Breast epithelium (tissue), 4 donors: ENCODE measurements at regions not wholly inside any gene's neighbourhood (a gene's known extent, or its start where the extent isn't known, plus 50 kb on each side); places are given as distances from the start of the nearest gene placed in this dataset.

Experiments used
- DNase-seq, 2 donors: peaks; one replicate each; pipeline ENCODE4 v3.0.0-alpha.2; 2019; ENCODE audit warnings: low spot score in 2 of 2
- H3K27ac ChIP-seq, 2 donors: fragments of 200-600 bp; sonication (generic) in 1 of 2; one replicate each; pipeline ENCODE4 v1.5.1; 2016 to 2019; ENCODE audit warnings: mild to moderate bottlenecking in 1 of 2
- H3K27me3 ChIP-seq, 2 donors: fragments of 200-600 bp; sonication (generic) in 1 of 2; one replicate each; pipeline versions ENCODE4 v1.5.1 to v1.6.0; 2017 to 2019; ENCODE audit warnings: control low read depth in 1 of 2, mild to moderate bottlenecking in 1 of 2
- H3K36me3 ChIP-seq: fragments of 200-600 bp; one replicate; pipeline ENCODE4 v1.5.1; 2019
- H3K4me1 ChIP-seq, 2 donors: fragments of 200-600 bp; sonication (generic); one replicate each; pipeline ENCODE4 v1.5.1; 2016 to 2019; ENCODE audit warnings: control low read depth in 1 of 2
- H3K4me3 ChIP-seq, 3 donors: fragments of 200-600 bp; sonication (generic); 1 replicate in 2 of 3; 2 replicates in 1 of 3; pipeline ENCODE4 v1.5.1; 2016 to 2019; ENCODE audit warnings: mild to moderate bottlenecking in 3 of 3, moderate library complexity in 2 of 3
- H3K9me3 ChIP-seq, 2 donors: fragments of 200-600 bp; sonication (generic) in 1 of 2; one replicate each; pipeline ENCODE4 v1.5.1; 2016 to 2019; ENCODE audit warnings: control low read depth in 1 of 2
- POLR2A ChIP-seq: fragments of 450-650 bp; IDR thresholded peaks from one replicate; pipeline ENCODE4 v1.6.1; 2016; ENCODE audit warnings: antibody characterized with exemption, mild to moderate bottlenecking, moderate library complexity
- POLR2AphosphoS5 ChIP-seq, 3 donors: sonication (generic); formaldehyde crosslinking; IDR thresholded peaks; one replicate each; pipeline ENCODE4 v1.6.1; 2017; ENCODE audit warnings: antibody characterized with exemption in 3 of 3
- intact Hi-C: fragments of 100-400 bp; cut with DNase I; formaldehyde crosslinking; loops from one replicate; pipeline ENCODE4 v1.15.1; 2023; ENCODE audit warnings: low total_unique reads
- TF ChIP-seq, protein P1 (sequence below), 3 donors: fragments of 450-650 bp; IDR thresholded peaks; one replicate each; pipeline ENCODE4 v1.5.1; 2016 to 2017; ENCODE audit warnings: antibody characterized with exemption in 3 of 3, mild to moderate bottlenecking in 3 of 3, moderate library complexity in 3 of 3

GRCh38 chr3:81255463-81255862 is 506.0 kb downstream of the GBE1 start:
- no peaks in the 10 kb centered on the region for H3K27me3 ChIP-seq
- intact Hi-C loops, result no loop called here
- H3K9me3 ChIP-seq, result no peaks in the 10 kb centered on the region
- H3K4me1 ChIP-seq, result no peaks in the 10 kb centered on the region
- no peak for DNase-seq
- H3K27ac ChIP-seq, result no peak overlapping the region
- TF ChIP-seq, protein P1, sequence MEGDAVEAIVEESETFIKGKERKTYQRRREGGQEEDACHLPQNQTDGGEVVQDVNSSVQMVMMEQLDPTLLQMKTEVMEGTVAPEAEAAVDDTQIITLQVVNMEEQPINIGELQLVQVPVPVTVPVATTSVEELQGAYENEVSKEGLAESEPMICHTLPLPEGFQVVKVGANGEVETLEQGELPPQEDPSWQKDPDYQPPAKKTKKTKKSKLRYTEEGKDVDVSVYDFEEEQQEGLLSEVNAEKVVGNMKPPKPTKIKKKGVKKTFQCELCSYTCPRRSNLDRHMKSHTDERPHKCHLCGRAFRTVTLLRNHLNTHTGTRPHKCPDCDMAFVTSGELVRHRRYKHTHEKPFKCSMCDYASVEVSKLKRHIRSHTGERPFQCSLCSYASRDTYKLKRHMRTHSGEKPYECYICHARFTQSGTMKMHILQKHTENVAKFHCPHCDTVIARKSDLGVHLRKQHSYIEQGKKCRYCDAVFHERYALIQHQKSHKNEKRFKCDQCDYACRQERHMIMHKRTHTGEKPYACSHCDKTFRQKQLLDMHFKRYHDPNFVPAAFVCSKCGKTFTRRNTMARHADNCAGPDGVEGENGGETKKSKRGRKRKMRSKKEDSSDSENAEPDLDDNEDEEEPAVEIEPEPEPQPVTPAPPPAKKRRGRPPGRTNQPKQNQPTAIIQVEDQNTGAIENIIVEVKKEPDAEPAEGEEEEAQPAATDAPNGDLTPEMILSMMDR (IDR thresholded peaks at IDR 0.05), result no peak
- TF ChIP-seq POLR2AphosphoS5 (IDR thresholded peaks at IDR 0.05) (no peak), POLR2A (no peak)
- no peaks in the 10 kb centered on the region for H3K36me3 ChIP-seq
- no peak overlapping the region for H3K4me3 ChIP-seq

DNA sequence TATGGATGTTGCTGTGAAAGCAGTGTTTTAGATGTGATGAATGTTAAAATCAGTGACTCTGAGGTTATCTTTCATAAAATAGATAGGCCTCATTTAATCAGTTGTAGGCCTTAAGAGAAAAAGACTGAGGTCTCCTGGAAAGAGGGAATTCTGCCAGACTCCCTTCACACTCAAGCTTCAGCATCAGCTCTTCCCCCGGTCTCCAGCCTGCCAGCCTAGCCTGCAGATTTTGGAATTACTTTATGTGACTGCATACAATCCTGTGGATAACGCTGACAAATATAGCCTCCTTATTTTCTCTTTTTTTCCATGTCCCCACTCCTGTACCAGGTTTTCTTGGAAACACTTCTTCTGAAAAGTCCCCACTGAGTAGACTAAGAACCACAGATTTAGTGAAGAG is 510.3 kb downstream of the GBE1 start:
- Histone ChIP-seq H3K27ac (no peak overlapping the region), H3K4me3 (no peak overlapping the region), H3K36me3 (no peaks in the 10 kb centered on the region), H3K27me3 (no peaks in the 10 kb centered on the region), H3K4me1 (no peaks in the 10 kb centered on the region), H3K9me3 (no peaks in the 10 kb centered on the region)
- DNase-seq, result no peak
- intact Hi-C loops, result no loop called here
- no peak for TF ChIP-seq POLR2A
- TF ChIP-seq, protein P1 (IDR thresholded peaks at IDR 0.05), result no peak
- no peak for TF ChIP-seq POLR2AphosphoS5 (IDR thresholded peaks at IDR 0.05)

DNA sequence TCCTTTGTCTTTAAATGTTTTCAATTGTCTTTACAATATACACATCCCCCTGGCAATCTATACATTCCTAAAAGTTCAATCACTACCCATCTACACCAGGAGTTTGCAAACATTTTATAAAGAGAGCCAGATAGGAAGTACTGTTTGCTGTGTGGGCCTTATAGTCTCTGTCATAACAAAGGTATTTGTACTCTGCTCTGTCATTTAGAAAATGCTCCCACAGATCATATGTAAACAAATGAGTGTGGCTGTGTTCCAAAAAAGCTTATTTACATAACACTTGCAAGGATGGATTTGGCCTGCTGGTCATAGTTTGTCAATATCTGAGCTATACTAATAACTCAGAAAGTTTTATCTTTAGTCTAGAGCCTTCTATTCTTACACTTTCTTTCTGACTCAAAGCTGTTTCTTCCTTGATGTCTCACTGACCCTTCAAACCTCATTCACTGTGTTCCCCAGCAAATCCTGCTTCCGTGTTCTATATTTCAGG is 511.9 kb downstream of the GBE1 start:
- intact Hi-C loops, result no loop called here
- no peaks in the 10 kb centered on the region for H3K4me1 ChIP-seq
- H3K4me3 ChIP-seq, result no peak overlapping the region
- no peak for DNase-seq
- H3K27ac ChIP-seq, result no peak overlapping the region
- H3K9me3 ChIP-seq, result no peaks in the 10 kb centered on the region
- TF ChIP-seq POLR2AphosphoS5 (IDR thresholded peaks at IDR 0.05), result no peak
- no peak for TF ChIP-seq POLR2A
- TF ChIP-seq, protein P1 (IDR thresholded peaks at IDR 0.05), result no peak
- no peaks in the 10 kb centered on the region for H3K27me3 ChIP-seq
- no peaks in the 10 kb centered on the region for H3K36me3 ChIP-seq

- intact Hi-C loops, result no loop called here
- no peaks in the 10 kb centered on the region for H3K4me1 ChIP-seq
- no peak overlapping the region for H3K27ac ChIP-seq
- no peak overlapping the region for H3K4me3 ChIP-seq
- no peaks in the 10 kb centered on the region for H3K9me3 ChIP-seq
- H3K36me3 ChIP-seq, result no peaks in the 10 kb centered on the region
- no peak for DNase-seq
- TF ChIP-seq, protein P1 (IDR thresholded peaks at IDR 0.05), result no peak
- TF ChIP-seq POLR2AphosphoS5 (IDR thresholded peaks at IDR 0.05) (no peak), POLR2A (no peak)
- H3K27me3 ChIP-seq, result no peaks in the 10 kb centered on the region
These were observed 515.9 kb downstream of the GBE1 start for GRCh38 chr3:81245501-81245900.

DNA sequence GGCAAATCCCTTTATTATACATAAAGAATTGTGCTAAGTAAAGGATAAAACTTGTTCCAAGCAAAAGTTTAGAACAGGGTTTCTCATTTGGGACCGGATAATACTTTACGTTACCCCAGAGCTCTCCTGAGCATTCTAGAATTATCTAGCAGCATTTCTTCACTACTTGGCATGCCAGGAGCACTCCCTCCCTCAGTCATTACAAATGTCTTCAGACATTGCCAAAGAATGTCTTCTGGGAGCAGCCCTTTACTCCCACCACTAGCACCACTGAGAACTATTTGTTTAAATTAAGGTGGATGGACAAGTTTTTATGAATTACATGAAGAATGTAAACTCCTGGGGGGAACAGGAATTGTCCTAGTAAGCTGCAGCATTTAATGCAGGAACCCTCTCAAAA is 516.4 kb downstream of the GBE1 start:
- no peaks in the 10 kb centered on the region for H3K4me1 ChIP-seq
- DNase-seq, result no peak
- no peak overlapping the region for H3K4me3 ChIP-seq
- intact Hi-C loops, result no loop called here
- H3K9me3 ChIP-seq, result no peaks in the 10 kb centered on the region
- no peaks in the 10 kb centered on the region for H3K36me3 ChIP-seq
- no peaks in the 10 kb centered on the region for H3K27me3 ChIP-seq
- TF ChIP-seq POLR2A (no peak), POLR2AphosphoS5 (IDR thresholded peaks at IDR 0.05) (no peak)
- TF ChIP-seq, protein P1 (IDR thresholded peaks at IDR 0.05), result no peak
- H3K27ac ChIP-seq, result no peak overlapping the region
